CD4-positive, alpha-beta memory T cell (primary cell): ENCODE measurements at regions not wholly inside any gene's neighbourhood (a gene's known extent, or its start where the extent isn't known, plus 50 kb on each side); places are given as distances from the start of the nearest gene placed in this dataset.

Source experiments
- CTCF ChIA-PET: fragments of 350-600 bp; sonication (Branson Sonifier 250); formaldehyde crosslinking; loops from one replicate; lab custom pipeline; 2021; ENCODE audit warnings: inconsistent platforms; ENCODE audit not compliant: partially characterized antibody; lab: Charles Lee
- POLR2A ChIA-PET: fragments of 350-600 bp; sonication (Branson Sonifier 250); formaldehyde crosslinking; loops from one replicate; lab custom pipeline; 2021; ENCODE audit not compliant: partially characterized antibody; lab: Charles Lee
- DNase-seq, 5 donors: peaks; one replicate each; pipeline versions ENCODE4 v3.0.0 to v3.0.0-alpha.2; 2020 to 2022; ENCODE audit warnings: mixed read lengths in 1 of 5
- H3K27ac ChIP-seq: one replicate; pipeline ENCODE4 v1.7.0; 2013; ENCODE audit warnings: low read depth, low read length
- H3K27me3 ChIP-seq: 2 replicates; pipeline ENCODE4 v1.7.0; 2013; ENCODE audit warnings: mild to moderate bottlenecking, low read length, moderate library complexity; ENCODE audit not compliant: insufficient read depth
- H3K36me3 ChIP-seq: 2 replicates; pipeline ENCODE4 v1.7.0; 2013; ENCODE audit warnings: mild to moderate bottlenecking, low read length, moderate library complexity; ENCODE audit not compliant: insufficient read depth
- H3K4me1 ChIP-seq: 2 replicates; pipeline ENCODE4 v1.7.0; 2013; ENCODE audit warnings: mild to moderate bottlenecking, low read length, moderate library complexity; ENCODE audit not compliant: insufficient read depth
- H3K4me3 ChIP-seq, 2 donors: one replicate each; pipeline ENCODE4 v1.7.0; 2013; ENCODE audit warnings: low read length in 2 of 2, mild to moderate bottlenecking in 1 of 2
- H3K9me3 ChIP-seq, 2 donors: one replicate each; pipeline ENCODE4 v1.7.0; 2013; ENCODE audit warnings: low read length in 2 of 2, control low read depth in 1 of 2; ENCODE audit not compliant: control insufficient read depth in 1 of 2
- H3K27ac Mint-ChIP-seq, 7 donors: one replicate each; pipeline ENCODE4 v1.8.0; 2020 to 2021; ENCODE audit warnings: mixed read lengths in 7 of 7, mild to moderate bottlenecking in 6 of 7, inconsistent platforms in 3 of 7, moderate library complexity in 3 of 7
- H3K27me3 Mint-ChIP-seq, 2 donors: one replicate each; pipeline ENCODE4 v1.8.0; 2020 to 2021; ENCODE audit warnings: mixed read lengths in 2 of 2
- H3K36me3 Mint-ChIP-seq, 2 donors: one replicate each; pipeline ENCODE4 v1.8.0; 2020 to 2021; ENCODE audit warnings: mixed read lengths in 2 of 2, inconsistent platforms in 1 of 2, mild to moderate bottlenecking in 1 of 2
- H3K4me1 Mint-ChIP-seq, 4 donors: one replicate each; pipeline ENCODE4 v1.8.0; 2020 to 2021; ENCODE audit warnings: mixed read lengths in 4 of 4, mild to moderate bottlenecking in 1 of 4
- H3K4me3 Mint-ChIP-seq, 8 donors: one replicate each; pipeline ENCODE4 v1.8.0; 2020 to 2021; ENCODE audit warnings: mixed read lengths in 8 of 8, mild to moderate bottlenecking in 7 of 8, moderate library complexity in 6 of 8, inconsistent platforms in 3 of 8
- H3K9me3 Mint-ChIP-seq, 8 donors: one replicate each; pipeline ENCODE4 v1.8.0; 2020 to 2021; ENCODE audit warnings: mixed read lengths in 8 of 8, mild to moderate bottlenecking in 5 of 8, inconsistent platforms in 3 of 8, moderate library complexity in 1 of 8
- intact Hi-C: fragments of 100-400 bp; cut with micrococcal nuclease; formaldehyde crosslinking; loops from one replicate; pipeline ENCODE4 v1.15.1; 2023

GRCh38 chrX:106401965-106402559, 209.7 kb upstream of the RADX start:
- CTCF ChIA-PET: no interaction called here
- Histone ChIP-seq H3K4me1 (no peaks in the 10 kb centered on the region), H3K4me3 (no peak overlapping the region)

GRCh38 chrX:106404512-106404911, 207.3 kb upstream of the RADX start:
- H3K27ac ChIP-seq: no peak overlapping the region
- Mint-ChIP-seq H3K36me3 (no peaks in the 10 kb centered on the region), H3K4me3 (no peak overlapping the region), H3K27ac (no peak overlapping the region), H3K4me1 (no peaks in the 10 kb centered on the region), H3K9me3 (no peaks in the 10 kb centered on the region), H3K27me3 (no peaks in the 10 kb centered on the region)
- no peaks in the 10 kb centered on the region for H3K27me3 ChIP-seq
- DNase-seq: no peak
- H3K4me3 ChIP-seq: no peak overlapping the region
- intact Hi-C loops: no loop called here
- no peaks in the 10 kb centered on the region for H3K36me3 ChIP-seq
- CTCF ChIA-PET: interaction anchor here (2.0 kb wide), 1 partner anchor 10 kb away, joined by 6 read pairs; no protein-coding TSS in a partner anchor
- H3K4me1 ChIP-seq: no peaks in the 10 kb centered on the region
- H3K9me3 ChIP-seq: no peaks in the 10 kb centered on the region
- POLR2A ChIA-PET: no interaction called here

More at GRCh38 chrX:106401965-106402559, 209.7 kb upstream of the RADX start:
- Histone ChIP-seq H3K27me3 (no peaks in the 10 kb centered on the region), H3K9me3 (no peaks in the 10 kb centered on the region), H3K27ac (no peak overlapping the region), H3K36me3 (no peaks in the 10 kb centered on the region)
- no peak overlapping the region for H3K4me3 Mint-ChIP-seq
- intact Hi-C loops: no loop called here
- no peaks in the 10 kb centered on the region for H3K27me3 Mint-ChIP-seq
- H3K9me3 Mint-ChIP-seq: no peaks in the 10 kb centered on the region
- DNase-seq: no peak
- H3K4me1 Mint-ChIP-seq: no peaks in the 10 kb centered on the region
- no peaks in the 10 kb centered on the region for H3K36me3 Mint-ChIP-seq
- POLR2A ChIA-PET: no interaction called here
- H3K27ac Mint-ChIP-seq: no peak overlapping the region

GRCh38 chrX:106415276-106415895, 196.4 kb upstream of the RADX start:
- Mint-ChIP-seq H3K27ac (no peak overlapping the region), H3K9me3 (no peaks in the 10 kb centered on the region), H3K4me3 (no peak overlapping the region), H3K4me1 (peaks cover 0 to 2% (median 0%) of the 10 kb centered on the region in 4 donors), H3K36me3 (no peaks in the 10 kb centered on the region), H3K27me3 (peaks cover 0 to 1% of the 10 kb centered on the region in 2 donors)
- H3K4me1 ChIP-seq: no peaks in the 10 kb centered on the region
- intact Hi-C loops: loop anchor here (2.0 kb wide), 1 partner anchor 201 kb away; no protein-coding TSS in a partner anchor
- POLR2A ChIA-PET: no interaction called here
- CTCF ChIA-PET: interaction anchor here (1.3 to 2.0 kb wide), 2 partner anchors 10 to 12 kb away, joined by 5 to 6 read pairs; no protein-coding TSS in a partner anchor
- H3K27me3 ChIP-seq: no peaks in the 10 kb centered on the region
- H3K4me3 ChIP-seq: no peak overlapping the region
- no peaks in the 10 kb centered on the region for H3K36me3 ChIP-seq
- no peak overlapping the region for H3K27ac ChIP-seq
- DNase-seq: peak in 4 of 5 donors; percentile 4 to 17 (median 6)
- no peaks in the 10 kb centered on the region for H3K9me3 ChIP-seq

- no peak overlapping the region for H3K4me3 ChIP-seq
- no peaks in the 10 kb centered on the region for H3K4me1 ChIP-seq
- no peak for DNase-seq
- no peaks in the 10 kb centered on the region for H3K9me3 ChIP-seq
- Mint-ChIP-seq H3K36me3 (no peaks in the 10 kb centered on the region), H3K4me3 (no peak overlapping the region), H3K4me1 (no peaks in the 10 kb centered on the region), H3K9me3 (no peaks in the 10 kb centered on the region), H3K27me3 (peaks cover 2 to 7% of the 10 kb centered on the region in 2 donors), H3K27ac (no peak overlapping the region)
- intact Hi-C loops: no loop called here
- no peaks in the 10 kb centered on the region for H3K36me3 ChIP-seq
- H3K27me3 ChIP-seq: no peaks in the 10 kb centered on the region
- CTCF ChIA-PET: no interaction called here
- H3K27ac ChIP-seq: no peak overlapping the region
- POLR2A ChIA-PET: no interaction called here
These were observed 175.1 kb upstream of the RADX start for GRCh38 chrX:106436691-106437090.

- Histone ChIP-seq H3K4me3 (no peak overlapping the region), H3K27ac (no peak overlapping the region), H3K36me3 (no peaks in the 10 kb centered on the region), H3K9me3 (no peaks in the 10 kb centered on the region), H3K4me1 (no peaks in the 10 kb centered on the region), H3K27me3 (no peaks in the 10 kb centered on the region)
- Mint-ChIP-seq H3K27me3 (peaks cover 2 to 7% of the 10 kb centered on the region in 2 donors), H3K27ac (no peak overlapping the region), H3K4me1 (no peaks in the 10 kb centered on the region), H3K4me3 (no peak overlapping the region), H3K36me3 (no peaks in the 10 kb centered on the region), H3K9me3 (no peaks in the 10 kb centered on the region)
- no peak for DNase-seq
- POLR2A ChIA-PET: no interaction called here
- intact Hi-C loops: no loop called here
- CTCF ChIA-PET: no interaction called here
These were observed 174.4 kb upstream of the RADX start for GRCh38 chrX:106437407-106437806.

- Mint-ChIP-seq H3K36me3 (no peaks in the 10 kb centered on the region), H3K4me3 (no peak overlapping the region), H3K27me3 (peaks cover 0 to 2% of the 10 kb centered on the region in 2 donors), H3K9me3 (no peaks in the 10 kb centered on the region), H3K27ac (no peak overlapping the region), H3K4me1 (peaks cover 1 to 16% (median 6%) of the 10 kb centered on the region in 4 donors)
- H3K27me3 ChIP-seq: no peaks in the 10 kb centered on the region
- CTCF ChIA-PET: no interaction called here
- no peaks in the 10 kb centered on the region for H3K9me3 ChIP-seq
- intact Hi-C loops: no loop called here
- no peak overlapping the region for H3K27ac ChIP-seq
- POLR2A ChIA-PET: no interaction called here
- no peaks in the 10 kb centered on the region for H3K36me3 ChIP-seq
- no peak for DNase-seq
- H3K4me1 ChIP-seq: no peaks in the 10 kb centered on the region
- H3K4me3 ChIP-seq: no peak overlapping the region
These were observed 161.4 kb upstream of the RADX start for GRCh38 chrX:106450405-106450804.

- no peaks in the 10 kb centered on the region for H3K4me1 ChIP-seq
- DNase-seq: no peak
- H3K36me3 ChIP-seq: no peaks in the 10 kb centered on the region
- ChIA-PET POLR2A (no interaction called here), CTCF (no interaction called here)
- Mint-ChIP-seq H3K4me1 (peaks cover 1 to 16% (median 6%) of the 10 kb centered on the region in 4 donors), H3K27ac (no peak overlapping the region), H3K9me3 (no peaks in the 10 kb centered on the region), H3K36me3 (no peaks in the 10 kb centered on the region), H3K27me3 (no peaks in the 10 kb centered on the region), H3K4me3 (no peak overlapping the region)
- no peaks in the 10 kb centered on the region for H3K9me3 ChIP-seq
- intact Hi-C loops: no loop called here
- H3K27me3 ChIP-seq: no peaks in the 10 kb centered on the region
- no peak overlapping the region for H3K27ac ChIP-seq
- no peak overlapping the region for H3K4me3 ChIP-seq
These were observed 159.8 kb upstream of the RADX start for GRCh38 chrX:106451933-106452332.
